BJ (cell line): ENCODE measurements at regions not wholly inside any gene's neighbourhood (a gene's known extent, or its start where the extent isn't known, plus 50 kb on each side); places are given as distances from the start of the nearest gene placed in this dataset.

Experiments used
- CTCF ChIA-PET: fragments of 350-600 bp; formaldehyde crosslinking; extraction: SDS; loops from one replicate; lab custom pipeline; 2021; ENCODE audit warnings: antibody characterized with exemption, inconsistent platforms; lab: Yijun Ruan, JAX
- POLR2A ChIA-PET: fragments of 300-600 bp; sonication (Branson Sonifier 250); formaldehyde crosslinking; extraction: SDS; loops from one replicate; lab custom pipeline; 2021; ENCODE audit warnings: antibody characterized with exemption; lab: Charles Lee
- DNase-seq: peaks from one replicate; pipeline ENCODE4 v3.0.0-alpha.2; 2011; ENCODE audit warnings: low read depth
- H3K27me3 ChIP-seq: 2 replicates; pipeline ENCODE4 v1.6.0; 2011; ENCODE audit warnings: low read length; ENCODE audit not compliant: control insufficient read depth, insufficient read depth
- H3K36me3 ChIP-seq: 2 replicates; pipeline ENCODE4 v1.5.1; 2011; ENCODE audit warnings: low read length; ENCODE audit not compliant: control insufficient read depth, insufficient read depth
- H3K4me3 ChIP-seq: 2 replicates; pipeline ENCODE4 v1.5.1; 2011; ENCODE audit warnings: low read depth, mild to moderate bottlenecking, control low read depth, low read length
- CTCF ChIP-seq: IDR thresholded peaks from 2 replicates; pipeline ENCODE4 v1.5.1; 2011; ENCODE audit warnings: low read depth, mild to moderate bottlenecking, control low read depth, inconsistent platforms, low read length, moderate library complexity; ENCODE audit not compliant: insufficient read depth

- TF ChIP-seq CTCF: no peak
- no peak for DNase-seq
- ChIA-PET CTCF (no interaction called here), POLR2A (no interaction called here)
- H3K4me3 ChIP-seq: no peak overlapping the region
- H3K27me3 ChIP-seq: no peaks in the 10 kb centered on the region
- no peaks in the 10 kb centered on the region for H3K36me3 ChIP-seq
Observed at GRCh38 chrX:475926-476723, 89.4 kb upstream of the PPP2R3B start.

GRCh38 chrX:476724-477075 is 90.0 kb upstream of the PPP2R3B start:
- Histone ChIP-seq H3K36me3 (no peaks in the 10 kb centered on the region), H3K4me3 (no peak overlapping the region), H3K27me3 (no peaks in the 10 kb centered on the region)
- no peak for TF ChIP-seq CTCF
- ChIA-PET CTCF (no interaction called here), POLR2A (no interaction called here)
- no peak for DNase-seq

- no peak for DNase-seq
Observed at GRCh38 chrX:477441-478012, 90.8 kb upstream of the PPP2R3B start.

GRCh38 chrX:479273-479981 is 92.7 kb upstream of the PPP2R3B start:
- ChIA-PET POLR2A (no interaction called here), CTCF (no interaction called here)
- DNase-seq: no peak
- no peak overlapping the region for H3K4me3 ChIP-seq
- H3K36me3 ChIP-seq: no peaks in the 10 kb centered on the region
- no peaks in the 10 kb centered on the region for H3K27me3 ChIP-seq
- no peak for TF ChIP-seq CTCF

More at GRCh38 chrX:477441-478012, 90.8 kb upstream of the PPP2R3B start:
- ChIA-PET CTCF (no interaction called here), POLR2A (no interaction called here)
- Histone ChIP-seq H3K27me3 (no peaks in the 10 kb centered on the region), H3K36me3 (no peaks in the 10 kb centered on the region), H3K4me3 (no peak overlapping the region)
- TF ChIP-seq CTCF: no peak

GRCh38 chrX:480861-481417 is 94.2 kb upstream of the PPP2R3B start:
- CTCF ChIA-PET: no interaction called here
- DNase-seq: no peak
- H3K36me3 ChIP-seq: no peaks in the 10 kb centered on the region
- TF ChIP-seq CTCF: no peak
- POLR2A ChIA-PET: no interaction called here
- no peaks in the 10 kb centered on the region for H3K27me3 ChIP-seq
- H3K4me3 ChIP-seq: no peak overlapping the region
